ENCODE measurements at regions not wholly inside any gene's neighbourhood (a gene's known extent, or its start where the extent isn't known, plus 50 kb on each side); places are given as distances from the start of the nearest gene placed in this dataset.

DNA sequence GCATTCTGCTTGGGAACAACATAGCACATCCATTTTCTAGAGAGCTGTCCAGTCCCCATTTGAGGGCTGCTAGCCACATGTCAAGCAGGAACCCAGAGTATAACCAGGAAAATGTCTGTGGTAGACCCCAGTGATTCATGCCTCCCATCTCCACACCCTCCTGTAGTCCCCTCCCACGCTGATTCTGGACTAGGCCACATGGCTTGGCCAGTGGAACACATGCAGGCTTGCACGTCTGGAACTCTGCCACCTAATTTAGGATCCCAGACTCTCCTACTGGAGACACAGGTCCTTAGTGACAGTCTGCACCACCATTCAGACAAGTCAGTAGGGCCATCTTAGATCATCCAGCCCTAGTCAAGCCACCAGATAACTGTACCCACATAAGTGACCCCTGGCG, 149.8 kb downstream of the ZIC5 start:
- no peak for DNase-seq

DNA sequence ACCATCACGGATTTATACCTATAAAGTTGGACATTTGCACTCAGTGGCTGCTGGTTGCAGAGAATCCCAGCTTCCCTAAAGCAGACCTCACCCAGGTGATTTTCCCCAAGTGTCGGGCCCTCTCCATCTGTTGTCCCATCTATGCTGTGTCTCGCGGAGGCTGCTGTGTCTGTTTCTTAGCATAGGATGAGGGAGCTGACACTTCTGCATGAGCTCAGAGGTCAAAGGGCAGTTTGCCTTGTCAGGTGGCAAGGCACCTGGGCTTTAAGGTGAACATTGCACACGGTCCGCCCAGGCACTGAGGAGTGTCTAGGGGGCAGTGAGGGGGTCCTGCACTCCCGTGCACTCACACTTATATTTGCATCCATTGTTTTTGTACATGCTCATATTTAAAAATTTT, 151.6 kb downstream of the ZIC5 start:
- no peak for DNase-seq

DNA sequence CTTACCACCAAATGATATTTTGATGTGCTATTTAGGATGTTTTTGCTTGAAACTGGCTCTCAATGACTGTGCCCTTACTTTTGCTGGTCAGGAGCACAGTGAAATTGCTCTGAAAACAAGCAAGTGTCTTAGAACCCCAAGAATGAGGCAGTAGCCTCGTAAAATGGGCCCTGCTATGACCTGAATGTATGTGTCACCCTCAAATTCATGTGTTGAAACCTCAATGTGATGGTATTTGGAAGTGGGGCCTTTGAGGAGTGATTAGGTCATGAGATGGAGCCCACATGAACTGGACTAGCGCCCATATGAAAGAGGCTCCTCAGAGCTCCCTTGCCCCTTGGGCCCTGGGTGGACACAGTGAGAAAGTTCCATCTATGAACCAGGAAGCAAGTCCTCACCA, 155.2 kb downstream of the ZIC5 start:
- no peak for DNase-seq

DNA sequence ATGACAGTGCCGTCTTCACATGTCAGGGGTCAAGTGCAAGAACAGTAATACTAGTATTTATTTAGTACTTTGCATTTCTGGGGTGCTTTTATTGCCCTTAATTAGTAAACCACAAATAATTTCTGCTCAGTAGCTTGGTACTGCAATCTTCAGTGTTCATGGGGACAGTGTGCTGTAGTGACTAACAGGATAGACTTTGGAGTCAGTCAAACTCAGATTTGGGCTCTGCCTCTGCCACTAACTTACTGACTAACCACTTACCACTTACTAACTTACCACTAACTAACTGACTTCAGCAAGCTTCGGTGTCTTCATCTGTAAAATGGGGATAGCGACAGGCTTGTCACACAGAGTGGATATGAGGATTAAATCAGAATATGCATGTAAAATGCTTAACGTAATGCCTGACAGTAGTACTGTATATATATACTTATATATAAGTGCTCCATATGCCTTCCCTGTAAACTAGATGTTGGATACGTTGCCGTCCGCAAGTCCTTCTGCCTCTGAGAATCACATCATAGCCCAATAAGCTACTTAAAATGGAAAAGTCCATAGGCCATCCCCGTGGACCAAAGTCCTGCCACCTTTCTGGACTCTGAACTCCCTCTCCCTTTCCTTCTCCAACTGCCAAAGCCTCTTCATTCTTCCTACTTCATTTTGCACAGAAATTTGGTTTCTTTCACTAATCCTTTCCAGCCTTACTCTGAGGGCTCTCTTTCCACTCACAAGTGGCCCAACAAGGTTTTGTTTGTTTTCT, 158.1 kb downstream of the ZIC5 start:
- DNase-seq: no peak

DNA sequence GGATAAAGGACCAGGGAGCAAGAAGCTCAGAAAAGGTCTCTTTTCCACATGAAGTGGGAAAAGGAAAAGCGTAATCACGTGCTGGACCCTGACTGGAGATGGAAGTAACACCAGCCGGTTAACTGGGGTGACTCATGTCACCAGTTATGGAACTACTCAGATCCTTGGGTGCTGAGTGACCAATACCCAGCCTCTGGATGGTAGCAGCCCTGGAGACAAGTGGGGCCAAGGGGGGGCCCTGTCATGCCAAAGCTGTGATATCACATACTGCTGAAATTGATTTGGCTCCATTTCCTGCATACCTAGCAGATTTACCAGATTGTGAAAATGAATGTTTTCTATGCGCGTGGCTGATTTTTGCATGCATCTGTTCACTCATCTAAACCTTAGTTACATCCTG, 158.9 kb downstream of the ZIC5 start:
- DNase-seq: no peak

DNA sequence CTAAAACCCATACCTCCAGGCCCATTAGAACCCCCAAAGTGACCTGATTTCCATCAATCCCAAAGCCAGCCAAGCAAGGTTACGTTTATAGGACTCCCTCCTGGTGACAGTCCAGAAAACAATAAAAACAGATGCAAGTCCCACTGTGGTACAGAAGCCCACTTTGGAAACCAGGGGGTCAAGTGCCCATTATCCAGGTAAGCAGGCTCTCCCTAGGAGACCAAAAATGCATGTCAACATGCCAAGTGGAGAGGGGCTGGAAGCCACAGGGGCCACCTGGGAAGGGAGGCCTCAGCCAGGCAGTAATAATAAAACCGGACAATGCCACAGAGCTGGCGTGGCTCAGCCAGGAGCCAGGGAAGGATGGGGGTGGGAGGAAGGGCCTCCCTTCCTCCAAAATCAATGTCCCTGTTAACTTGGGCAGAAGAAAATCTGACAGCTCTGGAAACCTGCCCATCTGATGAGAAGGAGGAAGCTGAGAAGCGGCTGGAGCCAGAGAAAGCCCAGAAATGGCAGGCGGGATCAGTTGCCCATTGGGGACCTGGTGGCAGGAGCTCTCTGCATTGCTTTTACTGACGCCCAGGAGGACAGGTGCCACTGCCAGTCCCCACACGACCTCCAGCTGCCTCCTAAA, 160.4 kb downstream of the ZIC5 start:
- no peak for DNase-seq

DNA sequence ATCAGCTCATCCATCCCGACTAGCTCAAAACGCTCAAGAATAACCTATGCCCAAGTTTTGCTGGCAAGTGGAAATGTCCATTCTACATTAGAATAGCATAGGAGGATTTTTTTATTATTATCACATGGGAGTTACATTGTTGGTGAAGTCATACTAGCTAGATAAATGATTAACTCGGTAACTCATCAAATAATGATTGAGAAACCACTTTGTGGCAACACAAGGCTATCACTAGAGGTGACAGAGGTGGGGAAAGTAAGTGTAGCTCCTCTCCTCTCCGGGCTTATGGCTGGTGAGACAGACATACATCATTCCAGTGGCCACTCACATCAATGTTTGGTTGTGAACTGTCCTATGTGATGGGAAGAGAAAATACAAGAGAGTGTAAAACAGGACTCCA, 161.6 kb downstream of the ZIC5 start:
- no peak for DNase-seq

DNA sequence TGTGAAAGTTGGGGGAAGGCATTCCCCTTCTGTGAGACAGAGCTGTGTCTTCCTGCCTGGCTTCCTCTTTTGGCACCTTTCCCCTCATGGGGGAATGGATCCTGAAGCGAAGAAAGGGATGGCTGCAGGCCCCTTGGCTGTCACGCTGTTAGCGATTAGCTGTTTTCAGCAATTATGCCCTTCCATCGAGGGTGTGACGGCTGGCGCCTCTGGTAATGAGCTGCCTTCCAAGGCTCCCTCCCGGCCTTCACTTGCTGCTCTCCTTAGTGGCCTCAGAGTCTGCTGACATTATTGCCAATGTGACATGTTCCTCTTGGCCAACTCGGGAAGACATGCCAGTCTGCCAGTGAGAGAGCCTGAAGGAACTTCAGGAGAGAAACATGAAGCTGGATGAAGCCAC, 162.1 kb downstream of the ZIC5 start:
- DNase-seq: no peak

DNA sequence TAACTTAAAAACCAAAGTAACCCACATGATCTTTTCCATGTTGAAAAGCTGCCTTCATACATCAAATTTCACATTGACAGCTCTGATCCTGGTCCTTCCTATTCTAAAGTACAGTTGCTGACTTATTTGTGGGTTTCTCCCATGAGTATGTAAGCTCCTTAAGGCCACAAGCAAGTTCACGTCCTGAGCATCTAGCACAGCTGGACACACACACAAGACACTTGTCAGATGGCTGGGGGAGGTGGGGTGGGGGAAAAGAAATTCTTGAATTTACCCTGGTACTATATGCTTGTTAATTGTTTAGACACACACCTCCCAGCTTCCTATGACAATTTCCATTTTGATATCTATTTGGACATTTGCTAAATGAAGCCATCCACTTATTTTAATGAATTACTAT, 162.8 kb downstream of the ZIC5 start:
- no peak for DNase-seq

DNA sequence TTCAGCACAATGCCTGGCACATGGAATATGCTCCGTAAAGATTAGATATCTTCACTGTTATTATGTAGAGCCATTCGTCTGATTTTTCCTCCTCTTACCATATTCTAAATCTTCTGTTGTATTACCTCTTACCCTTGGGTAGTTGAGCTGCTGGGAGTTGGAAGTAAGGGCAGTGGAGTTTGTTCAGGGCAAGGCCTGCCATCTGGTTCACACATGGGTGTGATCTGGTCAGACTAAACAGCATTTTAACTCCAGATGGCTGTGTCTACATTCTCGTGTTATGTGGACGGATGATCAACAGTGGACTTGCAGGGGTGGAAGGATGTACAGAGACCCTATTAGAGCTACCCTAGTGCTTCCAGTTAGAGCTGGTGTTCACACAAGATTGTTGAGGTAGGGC, 164.9 kb downstream of the ZIC5 start:
- no peak for DNase-seq

DNA sequence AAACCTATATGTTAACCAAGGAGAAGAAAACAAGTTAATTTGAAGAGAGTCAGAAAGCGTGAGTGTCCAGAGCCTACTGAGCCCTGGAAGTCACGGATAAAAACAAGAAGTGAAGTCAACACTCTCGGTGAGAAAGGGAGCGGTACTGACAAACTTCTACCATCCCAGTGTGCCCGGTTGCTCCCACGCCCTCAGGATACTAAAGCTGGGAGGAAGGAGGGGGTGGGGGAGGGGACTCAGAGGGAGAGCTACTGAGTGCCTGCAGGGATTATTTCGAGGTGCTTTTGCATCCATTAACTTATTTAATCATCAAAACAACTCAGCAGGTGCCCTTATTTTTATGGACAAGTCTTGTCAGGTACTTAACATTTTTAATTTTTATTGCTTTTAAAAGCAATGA, 166.2 kb downstream of the ZIC5 start:
- DNase-seq: no peak

DNA sequence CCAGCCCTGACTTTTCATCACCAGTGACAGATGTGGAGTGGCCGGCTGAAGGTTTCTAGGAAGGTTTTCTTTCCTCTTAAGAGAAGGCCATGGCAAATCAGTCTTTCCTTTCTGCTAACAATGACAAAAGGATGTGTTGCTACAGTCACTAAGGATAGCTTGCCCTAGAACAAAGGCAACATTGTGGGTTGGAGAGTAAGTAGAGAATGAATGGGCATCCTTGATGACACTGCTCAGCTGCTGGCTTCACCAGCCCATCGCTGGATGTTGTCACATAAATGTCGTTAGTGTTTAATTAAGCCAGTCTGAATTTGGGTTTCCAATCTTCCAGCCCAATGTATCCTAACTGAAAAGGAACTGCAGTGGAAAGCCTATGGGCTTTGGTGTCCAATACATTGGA, 168.4 kb downstream of the ZIC5 start:
- DNase-seq: no peak

DNA sequence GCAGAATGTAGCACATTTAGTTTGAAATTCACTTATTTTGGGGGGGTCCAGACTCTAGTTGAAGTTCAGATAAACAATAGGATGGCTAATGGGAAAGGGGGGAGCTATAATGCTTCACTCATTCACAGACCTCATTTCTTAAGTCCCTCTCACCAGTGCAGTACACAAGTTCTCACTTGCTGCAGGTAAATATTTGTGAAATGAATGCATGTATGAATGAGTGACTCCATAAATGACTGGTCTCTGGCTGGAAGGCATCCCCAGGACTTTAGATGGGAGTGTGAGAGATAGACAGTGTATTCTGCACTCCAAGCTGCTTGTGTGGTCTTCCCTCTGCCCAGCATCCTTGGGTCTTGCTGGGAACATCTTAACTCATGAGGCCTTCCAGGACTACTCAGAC, 169.2 kb downstream of the ZIC5 start:
- DNase-seq: no peak

DNA sequence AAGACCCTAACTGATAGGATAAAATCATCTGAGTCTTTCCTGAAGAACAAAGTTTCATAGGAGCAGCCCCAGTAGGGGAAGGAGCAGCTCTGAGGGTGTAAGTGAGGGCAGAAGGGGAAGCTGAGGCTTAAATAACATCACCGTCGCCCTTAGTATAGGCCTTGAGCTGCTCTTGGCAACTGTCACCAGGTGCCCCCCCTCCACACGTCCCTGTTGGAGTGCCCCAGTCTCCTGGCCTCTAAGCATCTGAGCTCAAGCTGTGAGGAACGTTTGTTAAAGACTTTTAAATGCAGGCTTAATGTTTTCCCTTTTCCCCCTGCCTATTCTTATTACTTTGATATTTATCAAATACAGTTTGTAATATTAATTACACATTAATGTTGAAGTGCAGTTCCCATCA, 170.6 kb downstream of the ZIC5 start:
- no peak for DNase-seq

DNA sequence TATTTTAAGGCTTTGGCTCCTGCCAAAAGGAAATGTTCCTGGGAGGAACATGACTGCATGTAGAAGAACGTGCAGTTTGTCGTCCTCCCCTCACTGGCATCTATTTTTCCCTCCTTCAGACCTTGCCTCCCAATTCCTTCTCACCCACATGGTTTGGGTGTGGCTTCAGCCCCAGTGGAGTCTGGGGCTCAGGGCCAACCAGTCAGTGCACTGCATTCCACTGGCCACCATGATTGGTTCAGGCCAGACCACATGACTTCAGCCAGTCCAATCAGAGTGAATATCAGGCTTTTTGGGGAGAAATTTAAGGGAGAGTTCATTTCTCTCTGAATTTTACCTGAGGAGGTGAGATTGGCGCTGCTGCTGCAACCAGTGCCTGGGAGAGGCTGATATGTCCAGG, 171.6 kb downstream of the ZIC5 start:
- DNase-seq: no peak

DNA sequence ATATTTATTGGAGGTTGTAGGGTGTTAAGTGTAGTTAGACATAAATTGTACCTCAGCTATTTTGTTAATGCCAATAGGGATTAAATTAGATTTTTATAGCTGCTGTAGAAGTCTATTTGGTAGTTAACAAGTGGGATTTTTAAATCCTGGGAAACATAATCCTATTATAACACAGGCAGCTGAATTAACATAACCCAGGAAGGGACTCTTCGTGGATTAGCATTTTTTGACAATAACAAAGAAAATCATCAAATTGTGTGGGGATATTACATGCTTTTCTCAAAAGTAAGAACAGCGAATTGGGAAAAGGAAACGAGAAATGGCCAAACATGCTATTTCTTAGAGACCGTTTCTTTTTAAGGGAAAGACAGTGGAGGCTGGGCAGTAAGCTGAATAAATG, 172.8 kb downstream of the ZIC5 start:
- DNase-seq: no peak

DNA sequence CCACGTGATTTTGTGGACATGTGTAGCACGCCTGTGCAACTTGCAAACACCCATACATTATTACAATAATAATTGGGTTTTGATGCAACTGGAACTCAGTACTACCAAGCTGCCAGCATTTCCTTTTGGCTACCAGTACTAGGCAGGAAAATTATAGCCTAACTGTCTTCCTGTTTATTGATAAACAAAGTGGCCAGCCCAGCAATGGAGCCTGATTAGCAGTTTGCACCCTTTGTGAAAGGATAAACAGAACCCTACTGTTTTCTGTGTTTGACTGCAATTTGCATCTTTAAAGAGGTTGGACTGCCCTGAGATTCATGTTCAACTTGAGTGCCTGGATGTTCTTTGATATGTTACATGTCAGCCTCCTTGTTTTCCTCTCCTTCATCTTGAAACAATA, 173.9 kb downstream of the ZIC5 start:
- no peak for DNase-seq

DNA sequence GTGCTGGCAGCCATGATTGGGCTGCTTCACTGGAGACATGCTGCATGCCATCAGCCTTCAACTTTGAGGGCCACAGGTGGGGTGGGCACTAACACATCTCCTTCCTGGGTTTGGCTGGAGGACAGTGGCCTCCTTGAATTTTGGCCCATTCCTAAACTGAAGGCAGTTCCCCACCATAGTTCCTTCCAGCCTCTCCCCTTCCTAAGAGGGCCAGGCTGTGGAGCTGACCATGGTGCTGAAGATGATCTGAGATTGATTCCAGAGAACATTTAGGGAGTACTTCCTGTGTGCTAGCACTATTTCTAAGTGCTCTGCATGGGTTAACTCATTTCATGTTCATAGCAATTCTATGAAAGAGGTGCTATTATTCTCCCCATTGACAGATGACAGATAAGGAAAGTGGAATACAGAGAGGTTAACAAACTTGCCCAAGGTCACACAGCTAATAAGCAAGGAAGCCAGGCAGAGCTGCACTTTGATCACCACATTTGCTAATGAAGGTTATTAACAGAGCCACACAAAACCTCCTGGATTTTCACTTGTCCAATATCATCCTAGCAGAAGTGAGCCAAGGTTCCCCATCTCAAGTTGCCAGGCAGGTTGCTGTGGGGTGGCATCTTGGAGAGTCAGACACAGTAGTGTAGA, 175.3 kb downstream of the ZIC5 start:
- DNase-seq: no peak

DNA sequence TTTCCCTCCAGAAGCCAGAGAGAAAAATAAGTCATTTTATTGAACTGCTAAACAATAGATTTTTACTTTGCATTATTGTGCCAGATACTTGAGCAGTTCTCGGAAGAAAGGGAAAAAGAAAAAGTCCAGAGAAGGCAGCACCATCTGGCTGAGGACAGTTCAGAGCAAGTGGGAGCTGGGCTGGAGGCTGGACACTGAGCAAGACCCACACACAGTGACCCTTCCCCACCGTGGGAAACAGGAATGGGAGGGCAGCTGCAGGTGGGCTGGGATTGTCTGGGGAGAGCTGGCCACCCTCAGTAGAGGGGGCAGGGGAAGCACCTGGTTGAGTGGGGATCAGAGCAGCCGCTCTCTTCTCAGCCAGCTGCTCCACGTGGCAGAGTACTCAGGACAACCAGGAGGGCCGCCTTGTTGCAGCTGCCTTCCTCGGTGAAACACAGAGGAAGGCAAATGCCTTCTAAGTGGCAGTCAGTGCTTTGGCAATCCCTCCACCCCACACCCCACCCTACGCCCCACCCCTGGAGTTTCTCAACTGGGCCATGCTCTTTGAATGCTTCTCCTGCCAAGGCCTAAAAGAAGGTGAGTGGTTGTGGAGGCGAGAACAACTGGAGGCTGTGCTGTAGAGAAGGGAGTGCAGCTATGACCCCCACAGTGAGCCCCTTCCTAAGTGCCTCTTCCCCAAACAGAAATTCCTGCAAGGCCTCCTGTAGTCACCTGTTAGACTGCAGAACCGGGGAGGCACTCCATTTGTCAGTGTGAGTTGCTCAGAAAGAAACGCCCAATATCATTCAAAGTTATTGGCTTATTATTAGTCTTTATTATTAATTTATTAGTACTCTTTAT, 179.3 kb downstream of the ZIC5 start:
- no peak for DNase-seq

DNA sequence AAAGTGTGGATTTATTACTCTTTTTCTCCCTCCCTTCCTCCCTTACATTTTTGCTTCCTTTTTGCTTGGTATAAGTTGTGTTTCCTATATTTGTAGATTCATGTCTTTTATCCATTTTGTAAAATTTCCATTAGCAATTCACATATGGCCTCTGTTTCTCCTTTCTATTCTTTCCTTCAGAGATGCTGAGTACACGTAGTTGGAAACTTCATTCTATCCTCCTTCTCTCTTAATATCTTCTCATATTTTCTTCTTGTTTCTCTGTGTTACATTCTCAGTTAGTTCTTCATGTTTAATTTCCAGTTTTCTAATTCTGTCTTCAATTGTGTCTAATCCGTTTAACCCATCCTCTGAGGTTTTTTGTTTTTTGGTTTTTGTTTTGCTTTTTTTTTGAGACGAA, 188.9 kb downstream of the ZIC5 start:
- no peak for DNase-seq

DNA sequence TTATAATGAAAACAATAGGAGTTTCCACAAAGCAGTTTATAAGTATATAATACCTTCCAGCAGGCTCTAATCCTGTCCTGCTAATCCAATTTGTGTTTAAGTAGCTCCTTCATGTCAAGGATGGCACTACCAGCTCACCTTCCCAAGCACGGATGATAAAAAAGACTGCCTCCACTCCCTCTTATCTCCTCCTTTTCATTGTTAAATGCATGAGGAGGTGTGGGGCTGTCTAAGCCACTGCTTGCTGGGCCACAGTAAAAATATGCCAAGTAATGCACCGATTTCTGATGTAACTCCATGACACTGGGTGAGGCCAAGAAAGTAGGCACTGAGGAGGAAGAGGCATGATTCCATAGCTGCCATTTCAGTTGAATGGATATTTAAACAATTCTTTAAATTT, 193.1 kb downstream of the ZIC5 start:
- no peak for DNase-seq

DNA sequence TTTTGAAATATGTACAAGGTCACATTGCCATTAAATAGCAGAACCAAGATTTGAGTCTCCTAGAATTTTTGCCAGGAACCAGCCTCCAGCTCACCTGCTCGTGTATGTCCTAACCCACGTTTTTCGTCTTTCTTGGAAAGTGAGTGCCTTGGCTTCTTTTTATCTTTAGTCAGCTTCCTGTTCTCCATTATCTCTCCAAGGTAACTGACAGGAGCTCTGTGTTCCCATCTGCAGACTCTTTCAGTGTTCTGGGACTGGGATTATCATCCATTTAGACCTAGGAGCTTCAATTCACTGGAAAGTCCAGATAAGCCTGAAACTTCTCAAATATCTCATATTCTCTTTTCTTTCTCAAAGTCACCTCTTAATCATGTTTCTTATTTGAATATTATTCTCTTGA, 193.7 kb downstream of the ZIC5 start:
- no peak for DNase-seq

DNA sequence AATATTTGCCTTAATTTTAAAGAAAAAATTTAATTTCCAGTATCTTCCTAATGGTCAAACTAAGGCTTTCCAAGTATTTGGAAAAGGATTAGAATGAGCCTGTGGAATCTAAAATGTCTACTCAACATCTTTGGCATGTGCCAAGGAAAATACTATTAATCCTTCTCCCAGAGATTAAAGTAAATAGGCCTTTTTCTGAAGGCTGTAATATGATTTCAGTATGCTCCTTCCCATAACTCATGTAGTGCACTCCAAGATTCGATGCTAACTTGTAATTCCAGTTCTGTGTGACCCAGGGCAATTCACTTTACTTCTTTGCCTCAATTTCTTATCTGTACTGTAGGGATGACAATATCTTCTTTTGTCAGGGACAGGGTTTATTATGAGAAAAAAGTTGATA, 196.9 kb downstream of the ZIC5 start:
- no peak for DNase-seq
